Bone marrow (tissue), 2 donors: ENCODE measurements at regions not wholly inside any gene's neighbourhood (a gene's known extent, or its start where the extent isn't known, plus 50 kb on each side); places are given as distances from the start of the nearest gene placed in this dataset.

Experiments
- DNase-seq, 2 donors: peaks; one replicate each; lab custom pipeline; 2025; lab: John Stamatoyannopoulos, UW

- DNase-seq: no peak
Measured at GRCh38 chr11:129291546-129291945, 84.1 kb upstream of the BARX2 start.

GRCh38 chr11:129290966-129291365 lies 84.7 kb upstream of the BARX2 start:
- DNase-seq: no peak

DNA sequence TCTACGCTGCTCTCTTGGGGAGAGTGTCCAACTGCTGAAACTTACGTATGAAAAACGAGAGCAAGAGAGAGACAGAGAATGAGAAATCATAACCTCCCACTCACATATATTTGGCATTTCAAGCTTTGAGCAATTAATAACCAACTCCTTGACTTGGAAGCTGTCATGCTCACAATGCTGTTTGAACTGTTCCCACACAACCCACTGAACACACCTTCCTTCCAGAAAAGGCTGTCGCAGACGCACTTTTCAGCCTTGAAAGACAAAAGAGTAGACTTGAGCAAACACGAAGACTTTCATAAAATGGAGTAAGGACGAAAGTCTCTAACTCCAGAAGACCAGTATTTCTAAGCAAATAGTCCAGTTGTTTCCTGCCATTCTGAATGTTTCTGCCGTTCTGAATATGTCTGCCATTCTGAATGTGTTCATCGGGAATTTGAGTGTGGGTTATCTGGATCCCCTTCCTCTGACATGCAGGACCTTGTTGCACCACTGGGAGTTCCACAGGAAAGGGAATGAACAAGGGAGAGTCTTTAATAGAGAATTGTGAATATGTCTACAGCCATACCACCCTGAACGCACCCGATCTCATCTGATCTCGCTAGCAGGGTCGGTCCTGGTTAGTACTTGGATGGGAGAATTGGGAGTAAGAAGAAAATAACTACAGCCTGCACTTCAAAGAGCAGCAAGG lies 86.2 kb upstream of the BARX2 start:
- DNase-seq: no peak

DNA sequence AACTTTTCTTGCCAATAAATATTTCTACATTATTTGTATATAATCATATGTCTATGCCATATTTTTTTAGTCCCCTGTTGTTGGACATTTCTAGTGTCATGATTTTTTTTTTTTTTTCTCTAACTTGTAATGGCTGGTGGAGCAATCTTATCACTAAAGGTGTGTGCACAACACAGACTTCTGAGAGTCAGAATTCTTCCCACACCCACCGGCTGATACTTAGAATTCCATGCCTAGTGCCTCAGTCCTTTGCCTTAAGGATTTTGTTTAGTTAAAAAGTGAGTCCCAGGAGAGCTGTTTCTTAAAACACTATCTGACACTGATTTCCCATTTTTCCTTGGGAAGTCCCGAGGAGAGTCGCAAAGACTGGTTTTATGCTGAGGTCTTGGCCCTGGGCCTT lies 87.7 kb upstream of the BARX2 start:
- no peak for DNase-seq

DNA sequence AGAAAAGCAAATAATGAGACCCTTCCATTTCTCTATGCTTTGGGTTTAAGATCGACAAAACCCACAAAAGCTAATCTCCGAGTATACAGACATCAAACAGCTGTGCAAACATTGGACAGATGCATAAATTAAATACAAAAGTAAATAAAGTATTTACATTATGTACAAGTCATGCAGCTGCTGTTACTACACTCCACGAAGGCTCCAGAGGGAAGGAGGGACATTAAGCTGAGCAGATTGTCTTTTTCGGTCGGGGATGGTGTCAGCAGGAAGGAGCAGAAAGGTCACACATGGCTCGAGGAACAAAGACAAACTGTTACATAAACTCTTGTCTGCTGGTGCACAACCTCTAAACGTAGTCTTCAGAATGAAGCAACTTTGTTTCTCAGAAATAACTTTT lies 88.8 kb upstream of the BARX2 start:
- no peak for DNase-seq

- no peak for DNase-seq
Measured at GRCh38 chr11:129285402-129285786, 90.3 kb upstream of the BARX2 start.

DNA sequence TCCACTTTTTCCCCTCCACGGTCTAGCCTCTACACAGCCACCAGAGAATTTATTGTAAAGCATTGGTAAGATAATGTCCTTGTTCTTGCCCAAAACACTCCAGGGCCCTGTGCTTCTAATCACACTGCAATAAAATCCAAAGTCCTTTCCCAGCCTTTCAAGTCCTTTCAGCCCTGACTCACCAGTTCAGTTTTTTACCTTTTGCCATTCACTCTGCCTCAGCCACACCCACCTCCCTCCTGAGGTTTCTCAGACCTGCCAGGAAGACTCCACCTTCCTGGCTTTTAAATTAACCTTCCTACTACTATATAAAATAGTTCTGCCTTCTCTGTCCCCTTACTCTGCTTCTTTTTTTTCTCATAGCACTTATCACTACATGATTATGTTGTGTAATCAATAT lies 91.0 kb upstream of the ARHGAP32 start:
- DNase-seq: no peak

DNA sequence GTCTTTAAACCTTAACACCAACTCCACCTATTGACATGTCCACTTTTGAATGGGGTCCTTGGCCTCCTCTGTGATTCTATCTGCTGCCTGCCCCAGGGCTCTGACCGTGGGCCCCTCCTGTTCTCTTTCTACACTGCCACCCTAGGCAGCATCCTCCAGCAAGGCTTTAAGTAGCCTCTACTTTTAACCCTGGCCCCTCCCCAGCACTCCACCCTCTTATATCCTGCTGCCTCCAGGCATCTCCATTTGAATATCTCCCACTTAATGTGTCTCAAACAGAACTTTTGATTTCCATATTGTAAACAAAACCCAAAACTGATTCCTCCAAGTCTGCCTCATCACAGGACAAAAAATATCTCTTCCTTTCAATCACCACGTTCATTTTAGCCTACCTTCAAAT lies 90.5 kb upstream of the ARHGAP32 start:
- no peak for DNase-seq

- no peak for DNase-seq
Measured at GRCh38 chr11:129281471-129282415, 89.6 kb upstream of the ARHGAP32 start.

GRCh38 chr11:129280027-129280811 lies 88.1 kb upstream of the ARHGAP32 start:
- no peak for DNase-seq

DNA sequence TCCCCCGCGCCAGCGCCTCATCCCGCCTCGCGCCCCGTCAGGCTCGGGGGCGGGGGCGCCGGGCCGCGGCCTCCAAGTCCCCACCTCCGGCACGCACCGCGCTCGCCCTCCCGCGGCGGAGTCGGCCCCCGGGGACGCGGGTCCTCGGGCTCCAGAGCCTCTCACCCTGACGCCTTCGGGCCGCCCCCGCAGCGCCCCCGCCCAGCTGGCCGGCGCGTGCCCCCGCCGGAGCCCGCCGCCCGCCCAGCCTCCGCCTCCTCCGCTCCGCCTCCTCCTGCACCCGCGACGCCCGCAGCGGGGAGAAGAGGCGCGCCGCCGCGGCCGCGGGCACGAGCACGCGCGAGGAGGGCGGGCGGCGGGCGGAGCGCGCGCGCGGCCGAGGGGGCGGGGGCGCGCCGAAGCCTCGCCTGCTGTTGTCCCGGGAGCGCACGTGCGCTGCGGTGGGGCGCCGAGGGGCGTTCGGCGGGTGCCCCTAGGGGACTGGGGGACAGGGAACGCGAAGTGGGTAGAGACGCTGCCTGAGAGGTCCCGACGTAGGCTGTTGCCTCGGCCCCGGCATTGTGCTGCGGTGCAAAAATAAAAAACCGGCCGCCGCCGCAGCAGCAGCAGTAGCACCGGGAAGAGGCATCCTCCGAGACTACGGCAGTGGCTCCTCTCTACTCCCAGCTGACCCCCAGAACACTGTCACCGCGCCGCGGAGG lies 87.4 kb upstream of the ARHGAP32 start:
- peak in 1 of 2 donors; percentile 35 for DNase-seq

- DNase-seq: no peak
Measured at GRCh38 chr11:129278586-129279319, 86.6 kb upstream of the ARHGAP32 start.

- no peak for DNase-seq
Measured at GRCh38 chr11:129277198-129277843, 85.2 kb upstream of the ARHGAP32 start.

- DNase-seq: no peak
Measured at GRCh38 chr11:129275828-129276227, 83.7 kb upstream of the ARHGAP32 start.

DNA sequence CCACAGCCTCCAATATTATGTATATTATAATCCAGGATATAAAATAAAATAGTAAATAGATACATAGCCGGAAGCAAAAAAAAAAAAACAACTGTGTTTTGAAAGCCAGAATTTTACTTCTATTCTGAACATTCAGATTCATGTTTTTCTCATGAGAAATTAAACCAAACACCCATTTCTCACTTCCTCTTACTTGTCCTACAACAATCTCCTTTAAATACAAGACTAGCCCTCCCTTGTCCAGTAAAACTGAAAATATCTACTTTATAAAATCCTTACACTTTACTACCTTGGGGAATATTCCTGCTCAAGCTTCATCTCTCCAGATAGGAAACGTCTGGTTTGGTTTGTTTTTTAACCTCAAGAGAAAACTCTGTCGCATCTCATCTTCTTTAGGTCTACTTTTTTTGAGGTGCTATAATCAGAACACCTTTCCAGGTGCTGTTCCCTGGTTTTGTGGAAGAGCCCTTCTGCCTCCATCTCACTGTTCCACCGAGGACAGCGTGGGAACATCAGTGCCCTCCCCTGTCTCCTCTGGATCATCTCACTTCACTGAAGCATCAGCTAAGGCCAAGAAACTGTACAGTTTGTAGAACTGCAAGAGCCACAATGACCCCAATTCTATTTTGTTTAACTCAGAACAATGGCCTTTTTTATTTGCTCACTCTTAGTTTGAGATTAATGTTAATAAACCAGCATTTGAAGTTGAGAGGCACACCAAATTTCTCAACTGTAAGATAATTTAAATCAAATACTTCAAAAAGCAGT lies 82.0 kb upstream of the ARHGAP32 start:
- DNase-seq: no peak

- no peak for DNase-seq
Measured at GRCh38 chr11:129273322-129273721, 81.2 kb upstream of the ARHGAP32 start.

- no peak for DNase-seq
Measured at GRCh38 chr11:129271030-129271429, 78.9 kb upstream of the ARHGAP32 start.

DNA sequence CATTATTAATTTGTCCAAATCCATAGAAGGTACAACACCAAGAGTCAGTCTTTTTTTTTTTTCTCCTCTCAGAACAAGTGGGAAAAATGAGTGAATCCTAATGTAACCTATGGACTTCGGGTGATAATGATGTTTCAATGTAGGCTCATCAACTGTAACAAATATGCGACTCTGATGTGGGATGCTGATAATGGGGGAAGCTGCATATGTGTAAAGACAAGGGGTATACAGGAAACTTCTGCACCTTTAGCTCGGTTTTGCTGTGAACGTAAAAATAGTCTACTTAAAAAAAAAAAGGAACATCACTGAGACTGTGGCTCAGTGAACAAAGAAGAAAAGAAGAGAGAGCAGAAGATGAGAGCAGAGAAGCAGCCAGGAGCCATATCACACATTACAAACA lies 78.3 kb upstream of the ARHGAP32 start:
- DNase-seq: no peak

- DNase-seq: no peak
Measured at GRCh38 chr11:129268371-129268770, 76.2 kb upstream of the ARHGAP32 start.

GRCh38 chr11:129267716-129268115 lies 75.6 kb upstream of the ARHGAP32 start:
- no peak for DNase-seq
